SKM-1 (cell line): ENCODE measurements at regions not wholly inside any gene's neighbourhood (a gene's known extent, or its start where the extent isn't known, plus 50 kb on each side); places are given as distances from the start of the nearest gene placed in this dataset.

Experiments
- DNase-seq: peaks from one replicate; lab custom pipeline; 2025; ENCODE audit not compliant: unreplicated experiment; lab: John Stamatoyannopoulos, UW

DNA sequence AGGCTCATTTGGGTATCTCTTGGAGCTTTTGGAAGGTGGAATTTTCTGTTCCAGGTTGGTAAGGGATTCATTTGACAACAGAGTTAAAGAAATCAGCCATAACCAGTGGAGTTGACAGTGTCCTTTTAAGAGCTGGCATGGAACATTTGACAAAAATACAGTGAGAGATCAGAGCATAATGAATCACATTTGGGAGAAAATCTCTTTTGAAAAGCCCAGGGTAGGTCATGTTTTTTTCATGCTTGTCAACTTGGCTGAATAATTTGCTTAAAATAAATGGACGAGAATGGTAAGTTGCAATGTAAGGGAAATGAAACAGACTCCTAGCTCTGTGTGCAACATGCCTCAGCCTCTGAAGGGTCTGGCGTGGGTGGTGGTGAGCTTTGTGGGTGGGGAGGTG is 235.3 kb upstream of the N4BP1 start:
- no peak for DNase-seq

DNA sequence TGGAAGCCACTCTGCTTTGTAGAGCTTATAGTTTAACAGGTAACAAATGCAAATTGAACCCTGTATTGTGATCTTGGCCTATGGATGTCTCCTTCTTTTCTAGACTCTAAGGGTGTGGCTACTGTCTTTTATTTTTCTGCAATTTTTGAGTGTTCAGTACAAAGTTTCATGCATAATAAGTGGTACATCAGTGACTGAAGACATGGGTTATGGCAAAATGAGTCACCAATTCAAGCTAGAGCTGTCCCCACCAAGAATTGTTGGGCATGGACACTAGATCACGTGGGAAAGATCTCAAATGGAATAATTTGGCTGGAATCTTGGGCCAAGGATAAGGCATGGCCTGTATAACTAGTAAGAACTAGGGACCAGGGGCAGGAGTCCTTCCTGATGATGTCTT is 228.4 kb upstream of the N4BP1 start:
- DNase-seq = no peak

DNA sequence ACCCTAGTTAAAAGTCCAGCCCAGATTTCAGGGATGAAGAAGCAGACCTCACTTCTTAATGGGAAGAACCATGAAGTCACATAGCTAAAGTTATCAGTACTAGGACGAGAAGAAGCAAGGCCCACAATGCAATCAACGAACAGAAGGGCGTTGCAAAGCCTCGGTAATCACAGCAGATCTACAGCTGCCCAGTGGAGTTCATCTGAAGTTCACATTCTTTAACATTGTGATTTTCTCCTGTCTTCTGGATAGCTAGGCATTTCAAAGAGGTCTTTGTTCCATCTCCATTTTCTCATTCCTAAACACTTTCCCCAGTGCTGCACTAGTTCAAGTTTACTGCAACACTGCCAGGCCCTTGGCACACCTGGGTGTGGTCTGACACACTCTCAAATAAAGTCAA is 226.7 kb upstream of the N4BP1 start:
- DNase-seq = no peak

DNA sequence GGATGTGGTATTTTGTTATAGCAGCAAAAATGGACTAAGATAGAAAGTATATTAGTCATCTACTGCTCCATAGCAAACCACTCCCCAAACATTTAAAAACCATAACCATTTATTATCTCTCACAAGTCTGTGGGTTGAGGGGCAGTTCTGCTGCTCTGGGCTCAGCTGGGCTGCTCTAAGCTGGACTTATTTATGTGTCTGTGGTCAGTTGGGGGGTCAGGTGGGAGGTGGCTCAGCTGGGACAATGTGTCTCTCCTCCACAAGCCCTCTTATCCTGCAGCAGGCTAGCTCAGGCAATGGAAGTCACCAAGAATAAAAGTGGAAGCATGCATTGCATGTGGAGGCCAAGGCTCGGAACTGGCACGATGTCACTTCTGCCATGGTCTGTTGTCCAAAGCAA is 226.1 kb upstream of the N4BP1 start:
- DNase-seq = no peak

DNA sequence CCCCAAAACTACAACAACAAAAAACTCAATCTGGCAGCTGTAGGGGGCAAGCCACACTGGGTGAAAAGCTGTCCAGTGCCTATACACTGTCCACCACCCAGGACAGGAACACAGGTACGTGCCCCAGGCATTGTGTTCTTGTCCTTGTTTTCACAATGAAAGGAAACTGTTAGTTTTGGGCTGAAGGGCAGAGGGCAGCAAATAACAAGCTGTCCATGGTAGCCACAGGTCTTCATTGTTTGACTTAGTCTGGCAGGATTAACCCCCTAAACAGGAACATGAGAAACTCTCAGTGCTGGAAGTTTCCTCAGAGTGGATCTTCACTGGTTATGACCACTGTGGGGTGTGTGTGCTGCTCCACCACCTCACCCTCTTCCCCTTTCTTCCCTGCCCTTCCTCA is 224.6 kb upstream of the N4BP1 start:
- no peak for DNase-seq

DNA sequence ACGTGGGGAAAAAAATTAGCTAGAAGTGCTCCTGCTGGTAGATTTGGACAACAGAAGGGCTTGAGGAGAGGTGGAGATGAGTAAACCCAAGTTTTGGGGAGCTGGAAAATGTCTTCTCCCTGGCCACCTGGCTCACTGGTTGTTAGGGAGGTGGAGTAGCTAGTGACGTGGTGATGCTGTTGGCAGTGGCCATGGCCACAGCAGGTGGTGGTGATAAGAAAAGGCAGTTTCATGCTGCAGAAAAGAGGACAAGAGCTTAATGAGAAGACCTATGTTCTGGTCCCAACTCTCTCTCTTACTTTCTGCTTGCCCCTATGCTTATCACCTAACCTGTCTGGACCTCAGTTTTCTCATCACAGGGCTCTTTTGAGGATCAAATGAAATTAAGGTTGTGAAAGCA is 223.5 kb upstream of the N4BP1 start:
- DNase-seq = no peak

DNA sequence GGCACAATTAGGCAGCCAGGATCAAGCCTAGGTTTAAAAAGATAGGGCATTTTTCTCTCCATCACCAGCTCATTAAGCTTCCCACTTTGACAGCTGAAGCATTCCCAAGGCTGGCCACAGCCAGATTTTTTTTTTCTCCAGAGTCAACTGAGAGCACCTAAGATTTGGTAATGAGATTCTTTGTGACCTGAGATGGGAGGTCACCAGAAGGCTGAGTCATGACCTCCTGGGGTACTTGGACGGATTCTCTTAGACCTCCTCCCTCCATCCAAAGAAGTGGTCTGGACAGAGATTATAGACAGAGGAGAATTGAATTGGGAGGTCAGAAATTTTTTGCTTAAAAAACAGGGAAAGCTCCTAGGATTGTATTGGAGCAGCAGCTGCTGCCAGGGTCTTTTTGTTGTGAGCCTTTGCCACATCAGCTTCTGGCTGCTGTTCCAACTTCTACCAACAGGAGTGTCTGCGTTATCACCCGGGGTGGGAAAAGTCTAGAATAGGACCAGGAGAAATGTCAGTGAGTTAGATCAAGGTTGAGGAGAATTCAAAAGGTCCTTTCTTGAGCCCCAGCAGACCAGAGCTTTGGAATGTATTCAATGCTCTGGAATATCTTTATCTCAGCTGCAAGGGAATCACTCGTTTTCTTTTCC is 221.2 kb upstream of the N4BP1 start:
- DNase-seq = no peak

DNA sequence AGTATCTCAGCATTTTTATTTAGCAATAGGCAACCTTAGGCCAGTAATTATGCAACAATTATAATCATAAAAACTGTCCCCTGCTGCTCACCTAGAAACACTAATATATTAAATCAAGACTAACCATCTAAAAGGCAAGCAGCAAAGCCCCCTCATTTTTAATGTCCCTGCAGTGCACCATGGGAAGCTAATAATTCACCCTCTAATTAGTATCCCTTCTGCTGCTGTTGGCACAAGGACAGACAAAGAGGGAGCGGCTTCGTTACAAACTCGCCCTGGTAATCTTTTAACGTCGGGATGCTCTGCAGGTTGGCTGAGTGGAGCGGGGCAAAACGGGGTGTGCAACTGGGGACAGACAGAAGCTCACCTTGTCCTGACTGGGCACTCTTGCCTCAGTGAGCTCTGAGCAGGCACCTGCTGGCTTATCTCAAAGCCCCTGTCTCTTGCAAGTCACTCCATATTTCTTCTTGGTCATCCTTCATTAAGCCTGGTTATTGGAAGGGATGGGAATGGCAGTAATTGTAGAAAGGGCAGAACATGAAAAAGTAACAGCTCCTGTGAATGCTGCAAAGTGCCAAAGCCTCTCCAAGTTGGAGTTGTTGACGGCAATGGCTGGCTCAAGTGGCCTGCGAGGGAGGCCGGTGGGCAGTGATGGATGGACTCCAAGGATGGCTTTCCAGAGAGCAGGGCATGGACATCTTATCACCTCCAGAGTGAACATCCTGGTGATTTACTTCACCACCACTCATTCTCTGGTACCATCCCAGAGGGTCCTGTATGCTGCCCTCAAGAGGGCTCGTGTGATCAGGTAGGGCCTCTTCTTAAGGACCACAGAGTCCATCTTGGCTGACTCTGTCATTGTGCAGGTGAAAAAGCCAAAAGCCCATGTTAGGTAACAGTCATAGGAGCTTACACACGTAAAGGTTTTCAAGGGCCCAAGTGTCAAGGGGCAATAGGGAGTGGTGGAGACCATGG is 219.6 kb upstream of the N4BP1 start:
- DNase-seq = no peak

DNA sequence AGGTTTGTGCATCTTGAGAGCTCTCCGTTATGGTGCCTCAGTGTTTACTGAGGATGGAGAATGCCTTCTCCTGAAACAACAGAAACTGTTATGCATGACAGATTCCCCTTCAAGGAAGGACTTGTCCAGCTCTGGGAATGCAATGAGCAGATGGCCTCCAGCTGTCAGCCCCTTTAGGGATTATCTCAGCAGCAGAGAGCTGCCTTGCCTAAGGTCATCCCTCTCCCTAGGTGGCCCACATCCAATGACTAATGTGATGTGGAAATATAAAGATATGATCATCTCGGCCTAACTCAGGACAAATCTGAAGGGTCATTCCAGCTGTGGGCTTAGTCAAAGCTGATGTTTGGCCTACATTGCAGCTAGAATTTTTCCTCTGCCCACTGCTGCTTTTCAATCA is 214.3 kb upstream of the N4BP1 start:
- DNase-seq = no peak

DNA sequence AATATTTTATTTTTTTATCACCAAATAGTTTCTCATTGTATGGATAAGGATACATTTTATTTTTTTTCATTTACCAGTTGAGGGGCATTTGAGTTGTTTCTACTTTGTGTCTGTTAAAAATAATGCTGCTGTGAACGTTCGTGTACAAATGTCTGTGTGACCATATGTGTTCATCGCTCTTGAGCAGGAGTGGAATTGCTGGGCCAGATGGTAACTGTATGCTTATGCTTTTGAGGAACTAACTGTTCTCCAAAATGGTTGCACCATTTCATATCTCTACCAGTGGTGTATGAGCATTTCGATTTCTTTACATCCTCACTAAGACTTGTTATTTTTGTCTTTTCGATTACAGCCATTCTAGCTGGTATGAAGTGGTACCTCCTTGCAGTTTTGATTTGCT is 212.5 kb upstream of the N4BP1 start:
- no peak for DNase-seq

DNA sequence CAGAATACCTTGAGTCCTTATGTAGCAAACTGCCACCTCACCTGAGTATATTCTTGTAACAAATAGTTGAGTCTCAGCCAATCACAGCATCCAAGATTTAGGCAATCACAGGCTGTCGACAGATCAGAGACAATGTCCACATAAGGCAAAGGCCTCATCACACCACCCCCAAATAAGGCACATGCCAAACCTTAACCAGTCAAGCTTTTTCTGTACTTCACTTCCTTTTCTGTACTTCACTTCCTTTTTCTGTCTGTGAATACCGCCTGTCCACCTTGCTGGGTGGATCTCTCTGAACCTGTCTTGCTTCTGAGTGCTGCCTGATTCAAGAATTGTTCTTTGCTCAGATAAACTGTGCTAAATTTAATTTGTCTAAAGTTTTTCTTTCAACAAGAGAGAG is 210.4 kb upstream of the N4BP1 start:
- DNase-seq = no peak

DNA sequence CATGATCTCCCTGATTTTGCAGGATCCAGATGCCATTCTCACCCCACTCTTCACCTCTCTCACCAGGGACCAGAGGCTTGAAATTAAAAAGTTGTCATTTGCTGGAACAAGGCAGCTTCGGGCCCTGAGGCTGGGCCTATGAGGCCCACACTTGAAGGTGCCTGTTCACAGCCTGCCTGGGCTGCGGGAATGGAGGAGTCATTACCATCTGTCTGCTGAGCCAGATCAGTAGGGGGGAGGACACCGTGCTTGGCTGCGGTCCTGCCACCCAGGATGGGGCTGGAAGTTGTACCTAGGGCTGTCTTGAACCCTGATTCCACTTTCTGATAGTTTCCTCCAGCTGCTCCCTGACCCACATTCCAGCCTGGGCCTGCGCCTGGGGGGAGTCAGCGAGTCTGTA is 208.3 kb upstream of the N4BP1 start:
- DNase-seq = no peak

DNA sequence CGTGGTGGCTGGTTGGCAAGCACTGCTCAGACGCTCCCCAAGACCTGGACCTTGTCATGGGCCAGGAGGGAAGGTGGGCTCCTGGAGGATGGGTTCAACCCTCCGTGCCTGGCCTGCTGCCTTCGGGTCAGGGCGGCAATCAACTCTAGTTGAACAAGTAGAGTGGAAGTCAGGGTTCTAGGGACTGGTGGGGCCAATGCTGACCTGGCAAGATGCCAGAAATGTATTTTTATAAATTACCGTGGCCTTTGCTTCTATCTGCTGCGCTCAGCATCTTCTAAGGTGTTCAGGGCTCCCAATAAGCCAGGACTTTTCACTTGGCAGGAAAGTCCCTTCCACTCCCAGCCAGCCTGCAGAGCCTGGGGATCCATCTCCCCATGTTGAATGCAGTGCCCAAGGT is 207.1 kb upstream of the N4BP1 start:
- no peak for DNase-seq

DNA sequence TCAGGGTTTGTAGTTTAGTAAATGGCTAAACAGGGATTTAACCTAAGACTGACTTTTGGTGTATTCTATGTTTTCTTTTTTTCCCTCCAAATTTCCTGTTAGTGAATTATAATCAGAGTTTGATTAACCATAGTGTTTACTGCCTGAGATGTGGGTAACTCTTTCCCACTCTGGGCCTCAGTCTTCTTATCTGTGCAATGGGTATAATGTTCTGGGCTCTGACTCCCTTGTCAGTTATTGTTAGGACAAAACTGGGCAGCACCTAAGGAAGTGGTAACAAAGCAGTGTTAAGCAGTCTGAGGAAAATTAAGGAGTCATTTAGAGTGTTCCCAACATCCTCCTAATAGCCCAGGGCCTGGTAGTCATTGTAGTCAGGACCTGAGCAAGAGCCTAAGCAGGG is 206.4 kb upstream of the N4BP1 start:
- no peak for DNase-seq

DNA sequence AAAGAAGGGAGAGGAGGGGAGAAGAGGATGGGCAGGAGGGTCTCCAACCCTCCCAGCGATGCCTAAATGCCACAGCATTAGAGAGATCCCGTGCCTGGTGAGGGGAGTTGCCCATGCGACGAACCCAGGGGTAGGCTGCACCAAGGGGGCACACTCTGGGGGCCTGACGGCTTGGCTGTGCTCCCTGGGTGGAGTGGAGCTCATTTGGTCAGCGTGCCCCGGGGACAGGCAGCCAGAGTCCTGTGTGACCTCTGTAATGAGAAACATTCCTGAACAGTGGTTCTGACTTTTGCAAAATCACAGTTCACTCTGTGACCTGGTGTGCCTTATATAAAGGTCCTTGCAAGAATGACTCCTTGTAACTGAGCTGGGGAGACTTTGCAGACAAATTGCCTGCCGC is 205.0 kb upstream of the N4BP1 start:
- DNase-seq = no peak

DNA sequence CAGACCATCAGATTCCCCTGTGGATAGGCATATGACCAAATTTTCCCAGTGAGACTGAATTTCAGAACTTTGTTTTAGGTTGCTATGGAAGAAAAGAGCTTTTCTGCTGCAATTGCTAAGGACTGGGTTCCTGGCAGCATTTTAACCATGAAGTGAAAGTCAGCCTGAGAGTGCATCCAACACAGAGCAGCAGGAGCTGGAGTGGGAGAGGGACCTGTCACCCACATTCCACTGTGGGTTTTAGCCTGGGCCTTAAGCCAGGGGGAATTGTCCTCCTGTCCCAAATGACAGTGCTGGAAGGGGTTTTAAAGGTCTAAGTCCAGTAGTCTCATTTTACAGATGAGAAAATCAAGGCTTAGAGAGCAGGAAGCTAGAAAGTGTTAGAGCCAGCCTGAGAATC is 203.5 kb upstream of the N4BP1 start:
- no peak for DNase-seq

DNA sequence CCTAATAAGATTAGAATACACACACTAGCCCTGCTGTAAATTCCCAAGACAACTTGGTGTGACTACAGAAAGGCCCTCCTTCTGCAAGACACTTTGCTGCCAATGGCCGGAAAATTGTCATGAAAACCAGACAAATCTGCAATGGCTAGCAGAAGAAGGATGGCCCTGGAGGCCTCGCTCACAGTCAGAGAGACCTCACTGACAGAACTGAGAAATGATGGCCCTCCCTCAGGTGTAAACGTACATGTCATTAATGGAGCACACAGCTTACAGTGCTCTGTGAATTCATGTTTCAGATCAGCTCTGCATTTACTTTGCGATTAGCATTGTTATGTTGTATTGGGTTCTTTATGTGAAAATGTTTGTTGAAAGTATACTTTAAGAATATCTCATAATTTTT is 202.9 kb upstream of the N4BP1 start:
- DNase-seq = no peak

DNA sequence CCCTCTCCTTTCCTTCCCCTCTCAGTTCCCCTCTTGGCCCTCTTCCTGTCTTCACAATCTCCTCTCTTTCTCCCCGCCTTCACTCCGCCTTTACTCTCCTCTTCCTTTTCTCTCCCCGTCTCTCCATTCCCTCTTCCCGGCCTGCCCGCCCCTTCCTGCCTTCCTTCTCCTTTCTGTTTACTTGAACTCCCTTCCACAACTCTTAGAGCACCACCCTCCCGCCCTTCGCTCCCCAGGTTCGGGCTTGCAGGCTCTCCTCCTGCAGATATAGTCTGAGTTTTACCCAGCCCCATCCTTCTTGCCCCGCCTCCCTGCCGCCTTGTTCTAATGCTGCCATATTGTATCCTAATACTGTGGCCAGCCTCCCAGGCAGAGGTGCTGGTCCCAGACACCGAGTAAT is 201.5 kb upstream of the N4BP1 start:
- no peak for DNase-seq

DNA sequence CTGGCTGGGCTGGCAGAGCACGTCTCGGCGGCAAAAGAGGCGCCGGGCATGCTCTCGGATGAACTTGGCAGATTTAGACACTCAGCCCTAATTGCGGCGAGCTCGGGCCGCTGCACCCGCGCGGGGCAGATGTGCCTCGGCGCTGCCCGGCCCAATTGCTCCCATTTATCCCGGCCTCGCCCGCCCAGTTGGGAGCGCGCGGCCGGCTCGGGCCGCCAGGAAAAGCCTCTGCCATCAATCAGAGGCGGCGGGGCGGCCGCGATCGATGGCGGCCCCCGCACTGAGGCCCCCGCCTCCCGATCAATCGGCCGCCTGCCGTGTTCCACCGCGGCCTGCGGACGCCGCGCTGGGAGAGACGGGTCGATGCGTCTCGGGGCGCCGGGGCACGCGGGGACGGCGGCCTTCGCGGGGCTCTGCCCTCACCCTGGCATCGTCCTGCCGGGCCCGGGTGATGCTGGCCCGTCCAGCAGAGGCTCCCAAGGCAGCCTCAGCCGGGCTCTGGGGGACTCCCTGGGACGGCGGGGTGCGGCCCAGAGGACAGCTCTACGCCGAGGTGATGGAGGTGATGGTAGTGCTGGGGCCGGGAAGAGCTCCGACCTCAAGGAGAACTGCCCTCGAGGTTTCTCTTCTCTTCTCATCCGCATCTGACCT is 200.9 kb upstream of the N4BP1 start:
- no peak for DNase-seq

DNA sequence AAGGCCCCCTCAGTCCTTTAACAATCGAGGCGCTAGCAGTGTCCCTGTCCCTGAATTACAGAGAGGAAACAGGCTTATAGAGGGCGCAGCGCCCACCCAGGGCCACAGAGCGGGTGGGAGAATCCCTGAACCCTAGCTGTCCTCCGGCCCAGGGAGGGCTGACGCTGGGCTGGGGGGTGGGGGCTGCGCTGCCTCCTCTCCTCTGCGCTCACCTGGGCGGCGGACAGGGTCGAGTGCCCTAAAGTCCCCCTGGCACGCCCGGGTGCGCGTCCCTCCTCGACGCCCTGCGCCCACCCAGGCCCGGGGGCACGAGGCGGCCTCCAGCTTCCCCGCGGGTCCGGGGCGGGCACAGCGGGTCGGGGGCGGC is 200.4 kb upstream of the N4BP1 start:
- no peak for DNase-seq

DNA sequence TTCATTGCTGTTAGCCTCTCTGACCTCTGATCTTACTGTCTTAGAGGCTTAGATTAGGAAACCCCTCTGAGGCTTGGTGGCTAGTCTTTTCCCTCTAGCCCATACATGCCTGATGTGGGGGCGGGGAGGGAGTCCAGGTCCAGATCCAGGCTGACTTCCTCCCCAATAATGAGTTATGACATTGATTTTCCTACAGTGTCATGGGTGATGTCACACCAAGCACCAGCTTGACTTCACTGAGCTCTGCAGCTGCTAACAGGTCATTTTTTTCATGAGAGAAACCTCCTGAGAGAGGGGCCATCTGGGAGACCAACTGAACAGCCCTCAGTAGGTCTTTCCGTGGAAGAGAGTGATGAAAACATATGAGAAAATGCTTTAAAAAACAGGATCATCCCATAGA is 180.2 kb upstream of the N4BP1 start:
- no peak for DNase-seq

DNA sequence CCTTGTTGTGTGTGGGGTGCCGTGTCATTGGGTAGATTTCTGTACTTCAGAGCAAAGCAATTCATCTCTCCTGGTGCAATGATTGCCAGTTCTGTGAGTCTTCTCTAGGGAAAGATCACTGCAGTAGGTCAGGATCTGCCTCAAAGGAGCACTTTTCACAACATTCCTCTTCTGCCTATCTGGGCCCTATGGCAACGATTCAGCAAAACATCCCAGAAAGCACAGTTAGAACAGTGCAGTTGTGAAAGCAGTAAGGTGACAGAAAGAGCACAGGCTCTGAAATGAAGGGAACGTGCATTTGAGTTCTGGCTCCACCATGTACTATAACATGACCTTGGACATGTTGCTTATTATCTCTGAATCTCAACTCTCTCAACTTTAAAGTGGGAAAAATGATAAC is 178.5 kb upstream of the N4BP1 start:
- DNase-seq = no peak
